ENCODE measurements at regions not wholly inside any gene's neighbourhood (a gene's known extent, or its start where the extent isn't known, plus 50 kb on each side); places are given as distances from the start of the nearest gene placed in this dataset.

- Histone ChIP-seq H3K9me3 (ENCODE audit: control insufficient read depth in 2 of 3, low read length in 3 of 3) (no peaks in the 10 kb centered on the region), H3K4me3 (ENCODE audit: low read length) (no peak overlapping the region), H3K27me3 (ENCODE audit: control insufficient read depth in 2 of 2, insufficient read depth in 2 of 2, low read length in 2 of 2) (no peaks in the 10 kb centered on the region), H3K4me1 (ENCODE audit: control insufficient read depth in 2 of 2, insufficient read depth in 2 of 2, low read length in 2 of 2) (no peaks in the 10 kb centered on the region), H3K36me3 (ENCODE audit: control insufficient read depth in 2 of 3, insufficient read depth in 3 of 3, low read length in 3 of 3) (no peaks in the 10 kb centered on the region), H3K27ac (ENCODE audit: low read depth, low read length) (no peak overlapping the region)
- H3K27ac Mint-ChIP-seq, result no peak overlapping the region
- H3K9me3 Mint-ChIP-seq, result peaks cover 0 to 3% (median 0%) of the 10 kb centered on the region in 11 donors
- H3K36me3 Mint-ChIP-seq, result peaks cover 0 to 4% (median 0%) of the 10 kb centered on the region in 5 donors
- DNase-seq, result peak in 3 of 9 donors; percentile 4 to 9 (median 8)
- no peaks in the 10 kb centered on the region for H3K4me1 Mint-ChIP-seq
- no peak overlapping the region for H3K4me3 Mint-ChIP-seq
- no peak for ATAC-seq
- intact Hi-C loops (cut with micrococcal nuclease), result loop anchor here in 1 of 2 donors (10.0 kb wide), 1 partner anchor 1135 kb away; no protein-coding TSS in a partner anchor
- H3K27me3 Mint-ChIP-seq, result peaks cover 0 to 21% (median 4%) of the 10 kb centered on the region in 5 donors
- ChIA-PET CTCF (no interaction called here), POLR2A (no interaction called here)
Measured at GRCh38 chr4:11720292-11720691, 291.6 kb upstream of the HS3ST1 start.

GRCh38 chr4:11719879-11720278 lies 291.2 kb upstream of the HS3ST1 start:
- POLR2A ChIA-PET, result no interaction called here
- ATAC-seq, result no peak
- Mint-ChIP-seq H3K4me1 (no peaks in the 10 kb centered on the region), H3K27ac (no peak overlapping the region), H3K9me3 (peaks cover 0 to 3% (median 0%) of the 10 kb centered on the region in 11 donors), H3K36me3 (peaks cover 0 to 4% (median 0%) of the 10 kb centered on the region in 5 donors), H3K4me3 (no peak overlapping the region), H3K27me3 (peaks cover 0 to 21% (median 4%) of the 10 kb centered on the region in 5 donors)
- CTCF ChIA-PET, result no interaction called here
- no peaks in the 10 kb centered on the region for H3K36me3 ChIP-seq (ENCODE audit: control insufficient read depth in 2 of 3, insufficient read depth in 3 of 3, low read length in 3 of 3)
- intact Hi-C loops (cut with micrococcal nuclease), result loop anchor here in 1 of 2 donors (10.0 kb wide), 1 partner anchor 1135 kb away; no protein-coding TSS in a partner anchor
- DNase-seq, result peak in 1 of 9 donors; percentile 1
- no peak overlapping the region for H3K27ac ChIP-seq (ENCODE audit: low read depth, low read length)
- H3K9me3 ChIP-seq (ENCODE audit: control insufficient read depth in 2 of 3, low read length in 3 of 3), result no peaks in the 10 kb centered on the region
- H3K4me3 ChIP-seq (ENCODE audit: low read length), result no peak overlapping the region
- no peaks in the 10 kb centered on the region for H3K4me1 ChIP-seq (ENCODE audit: control insufficient read depth in 2 of 2, insufficient read depth in 2 of 2, low read length in 2 of 2)
- no peaks in the 10 kb centered on the region for H3K27me3 ChIP-seq (ENCODE audit: control insufficient read depth in 2 of 2, insufficient read depth in 2 of 2, low read length in 2 of 2)

GRCh38 chr4:11715753-11716521 lies 287.2 kb upstream of the HS3ST1 start:
- POLR2A ChIA-PET, result no interaction called here
- H3K27me3 Mint-ChIP-seq, result peaks cover 0 to 43% (median 9%) of the 10 kb centered on the region in 5 donors

GRCh38 chr4:11710453-11711093 lies 281.9 kb upstream of the HS3ST1 start:
- peaks cover 0 to 36% (median 23%) of the 10 kb centered on the region in 5 donors for H3K27me3 Mint-ChIP-seq
- no peaks in the 10 kb centered on the region for H3K36me3 ChIP-seq (ENCODE audit: control insufficient read depth in 2 of 3, insufficient read depth in 3 of 3, low read length in 3 of 3)
- H3K27ac ChIP-seq (ENCODE audit: low read depth, low read length), result no peak overlapping the region
- intact Hi-C loops (cut with micrococcal nuclease), result no loop called here
- POLR2A ChIA-PET, result no interaction called here
- no peak for ATAC-seq
- no peak for DNase-seq
- no peak overlapping the region for H3K27ac Mint-ChIP-seq
- no peak overlapping the region for H3K4me3 Mint-ChIP-seq
- H3K36me3 Mint-ChIP-seq, result peaks cover 0 to 9% (median 0%) of the 10 kb centered on the region in 5 donors
- H3K27me3 ChIP-seq (ENCODE audit: control insufficient read depth in 2 of 2, insufficient read depth in 2 of 2, low read length in 2 of 2), result no peaks in the 10 kb centered on the region
- no peaks in the 10 kb centered on the region for H3K9me3 ChIP-seq (ENCODE audit: control insufficient read depth in 2 of 3, low read length in 3 of 3)
- H3K4me1 Mint-ChIP-seq, result no peaks in the 10 kb centered on the region
- H3K4me3 ChIP-seq (ENCODE audit: low read length), result no peak overlapping the region
- H3K4me1 ChIP-seq (ENCODE audit: control insufficient read depth in 2 of 2, insufficient read depth in 2 of 2, low read length in 2 of 2), result no peaks in the 10 kb centered on the region
- H3K9me3 Mint-ChIP-seq, result peaks cover 0 to 8% (median 3%) of the 10 kb centered on the region in 11 donors
- CTCF ChIA-PET, result no interaction called here

More at GRCh38 chr4:11715753-11716521, 287.2 kb upstream of the HS3ST1 start:
- CTCF ChIA-PET, result no interaction called here
- H3K4me3 Mint-ChIP-seq, result no peak overlapping the region
- no peak overlapping the region for H3K27ac Mint-ChIP-seq
- Histone ChIP-seq H3K9me3 (ENCODE audit: control insufficient read depth in 2 of 3, low read length in 3 of 3) (no peaks in the 10 kb centered on the region), H3K27me3 (ENCODE audit: control insufficient read depth in 2 of 2, insufficient read depth in 2 of 2, low read length in 2 of 2) (no peaks in the 10 kb centered on the region), H3K27ac (ENCODE audit: low read depth, low read length) (no peak overlapping the region), H3K4me1 (ENCODE audit: control insufficient read depth in 2 of 2, insufficient read depth in 2 of 2, low read length in 2 of 2) (no peaks in the 10 kb centered on the region), H3K4me3 (ENCODE audit: low read length) (no peak overlapping the region), H3K36me3 (ENCODE audit: control insufficient read depth in 2 of 3, insufficient read depth in 3 of 3, low read length in 3 of 3) (no peaks in the 10 kb centered on the region)
- H3K4me1 Mint-ChIP-seq, result no peaks in the 10 kb centered on the region
- DNase-seq, result no peak
- no peak for ATAC-seq
- peaks cover 0 to 3% (median 0%) of the 10 kb centered on the region in 11 donors for H3K9me3 Mint-ChIP-seq
- intact Hi-C loops (cut with micrococcal nuclease), result no loop called here
- peaks cover 0 to 7% (median 0%) of the 10 kb centered on the region in 5 donors for H3K36me3 Mint-ChIP-seq

- H3K27ac Mint-ChIP-seq, result no peak overlapping the region
- DNase-seq (no peak), ATAC-seq (no peak)
- H3K9me3 ChIP-seq (ENCODE audit: control insufficient read depth in 2 of 3, low read length in 3 of 3), result no peaks in the 10 kb centered on the region
- H3K27me3 ChIP-seq (ENCODE audit: control insufficient read depth in 2 of 2, insufficient read depth in 2 of 2, low read length in 2 of 2), result no peaks in the 10 kb centered on the region
- H3K4me3 ChIP-seq (ENCODE audit: low read length), result no peak overlapping the region
- H3K27ac ChIP-seq (ENCODE audit: low read depth, low read length), result no peak overlapping the region
- peaks cover 0 to 8% (median 6%) of the 10 kb centered on the region in 5 donors for H3K27me3 Mint-ChIP-seq
- intact Hi-C loops (cut with micrococcal nuclease), result no loop called here
- no peaks in the 10 kb centered on the region for H3K36me3 ChIP-seq (ENCODE audit: control insufficient read depth in 2 of 3, insufficient read depth in 3 of 3, low read length in 3 of 3)
- no peaks in the 10 kb centered on the region for H3K4me1 Mint-ChIP-seq
- peaks cover 0 to 4% (median 0%) of the 10 kb centered on the region in 5 donors for H3K36me3 Mint-ChIP-seq
- CTCF ChIA-PET, result no interaction called here
- H3K4me1 ChIP-seq (ENCODE audit: control insufficient read depth in 2 of 2, insufficient read depth in 2 of 2, low read length in 2 of 2), result no peaks in the 10 kb centered on the region
- no peak overlapping the region for H3K4me3 Mint-ChIP-seq
- H3K9me3 Mint-ChIP-seq, result peaks cover 0 to 8% (median 0%) of the 10 kb centered on the region in 11 donors
- POLR2A ChIA-PET, result no interaction called here
Measured at GRCh38 chr4:11704186-11704830, 275.6 kb upstream of the HS3ST1 start.

- ChIA-PET CTCF (no interaction called here), POLR2A (no interaction called here)
- DNase-seq, result no peak
- Mint-ChIP-seq H3K27me3 (peaks cover 0 to 6% (median 0%) of the 10 kb centered on the region in 5 donors), H3K9me3 (peaks cover 0 to 5% (median 0%) of the 10 kb centered on the region in 11 donors), H3K27ac (no peak overlapping the region), H3K4me3 (no peak overlapping the region), H3K4me1 (no peaks in the 10 kb centered on the region), H3K36me3 (peaks cover 0 to 2% (median 0%) of the 10 kb centered on the region in 5 donors)
- no peak overlapping the region for H3K27ac ChIP-seq (ENCODE audit: low read depth, low read length)
- H3K9me3 ChIP-seq (ENCODE audit: control insufficient read depth in 2 of 3, low read length in 3 of 3), result no peaks in the 10 kb centered on the region
- intact Hi-C loops (cut with micrococcal nuclease), result no loop called here
- no peaks in the 10 kb centered on the region for H3K36me3 ChIP-seq (ENCODE audit: control insufficient read depth in 2 of 3, insufficient read depth in 3 of 3, low read length in 3 of 3)
- ATAC-seq, result no peak
- no peaks in the 10 kb centered on the region for H3K4me1 ChIP-seq (ENCODE audit: control insufficient read depth in 2 of 2, insufficient read depth in 2 of 2, low read length in 2 of 2)
- H3K4me3 ChIP-seq (ENCODE audit: low read length), result no peak overlapping the region
- no peaks in the 10 kb centered on the region for H3K27me3 ChIP-seq (ENCODE audit: control insufficient read depth in 2 of 2, insufficient read depth in 2 of 2, low read length in 2 of 2)
Measured at GRCh38 chr4:11702886-11703557, 274.3 kb upstream of the HS3ST1 start.

Data from naive thymus-derived CD4-positive, alpha-beta T cell (primary cell).